ENCODE measurements at regions not wholly inside any gene's neighbourhood (a gene's known extent, or its start where the extent isn't known, plus 50 kb on each side); places are given as distances from the start of the nearest gene placed in this dataset.

DNA sequence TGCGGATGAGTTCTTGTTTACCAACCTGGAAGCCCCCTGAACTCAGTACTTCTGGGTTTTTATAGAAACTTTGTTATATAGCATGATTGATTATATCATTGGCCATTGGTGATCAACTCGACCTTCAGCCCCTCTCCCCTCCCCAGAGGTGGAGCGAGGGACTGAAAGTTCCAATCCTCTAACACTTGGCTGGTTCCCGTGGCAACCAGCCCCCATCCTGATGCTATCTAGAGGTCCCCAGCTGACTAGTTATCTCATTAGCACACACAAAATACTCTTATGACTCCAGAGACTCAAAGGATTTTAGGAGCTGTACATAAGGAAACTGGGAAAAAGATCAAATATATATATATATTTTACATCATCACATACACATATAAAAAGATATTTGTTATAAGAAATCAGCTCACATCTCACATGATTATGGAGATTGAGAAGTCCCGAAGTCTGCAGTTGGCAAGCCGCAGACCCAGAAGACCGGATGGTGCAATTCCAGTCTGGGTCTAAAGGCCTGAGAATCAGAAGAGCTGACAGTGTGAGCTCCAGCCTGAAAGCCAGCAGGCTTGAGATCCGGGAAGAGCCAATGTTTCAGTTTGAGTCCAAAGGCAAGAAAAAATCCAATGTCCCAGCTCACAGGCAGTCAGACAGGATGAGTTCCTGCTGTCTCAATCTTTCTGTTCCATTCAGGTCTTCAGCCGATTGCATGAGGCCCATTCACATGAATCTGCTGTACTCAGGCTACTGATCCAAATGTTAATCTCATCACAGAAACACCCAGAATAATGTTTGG, 179.3 kb upstream of the DTNBP1 start:
- no peak overlapping the region for H3K4me3 ChIP-seq (ENCODE audit: low read length)
- no peak overlapping the region for H2AFZ ChIP-seq (ENCODE audit: low read depth, low read length)
- no peaks in the 10 kb centered on the region for H3K36me3 ChIP-seq (ENCODE audit: insufficient read depth, low read length)
- no peaks in the 10 kb centered on the region for H3K9me3 ChIP-seq (ENCODE audit: low read length)
- H3K27me3 ChIP-seq (ENCODE audit: insufficient read depth, low read length): peaks cover 4% of the 10 kb centered on the region
- peaks cover 4% of the 10 kb centered on the region for H3K4me1 ChIP-seq (ENCODE audit: insufficient read depth, low read length)

DNA sequence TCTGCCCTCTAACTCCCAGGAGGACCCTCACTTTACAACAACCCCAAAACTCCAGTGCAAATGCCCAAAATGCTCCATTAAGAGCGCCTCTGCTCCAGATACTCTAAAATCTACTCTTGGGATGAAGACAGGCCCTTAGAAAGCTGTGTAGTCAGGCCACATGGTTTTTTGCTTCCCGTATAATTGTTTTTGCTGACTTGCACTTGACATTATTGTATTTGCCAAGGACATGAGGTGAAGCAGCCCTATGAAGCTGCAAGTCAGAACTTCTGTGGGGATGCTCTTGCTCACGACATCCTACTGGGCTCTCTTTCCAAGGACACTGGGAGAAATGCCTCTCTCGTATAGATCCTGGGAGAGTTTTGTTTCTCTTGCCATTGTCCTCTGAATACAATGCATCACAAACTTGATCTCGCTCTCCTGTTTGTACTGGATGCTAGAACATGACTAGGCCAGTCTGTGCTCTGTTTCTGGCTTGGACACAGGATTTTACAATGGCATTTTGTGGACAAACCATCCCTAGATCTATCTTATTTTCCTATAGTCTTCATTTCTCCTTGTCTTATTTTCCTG, 177.2 kb upstream of the DTNBP1 start:
- Histone ChIP-seq H3K4me1 (ENCODE audit: insufficient read depth, low read length) (peaks cover 4% of the 10 kb centered on the region), H3K36me3 (ENCODE audit: insufficient read depth, low read length) (no peaks in the 10 kb centered on the region), H3K9me3 (ENCODE audit: low read length) (no peaks in the 10 kb centered on the region), H3K4me3 (ENCODE audit: low read length) (no peak overlapping the region), H3K27me3 (ENCODE audit: insufficient read depth, low read length) (peaks cover 4% of the 10 kb centered on the region), H2AFZ (ENCODE audit: low read depth, low read length) (no peak overlapping the region)

DNA sequence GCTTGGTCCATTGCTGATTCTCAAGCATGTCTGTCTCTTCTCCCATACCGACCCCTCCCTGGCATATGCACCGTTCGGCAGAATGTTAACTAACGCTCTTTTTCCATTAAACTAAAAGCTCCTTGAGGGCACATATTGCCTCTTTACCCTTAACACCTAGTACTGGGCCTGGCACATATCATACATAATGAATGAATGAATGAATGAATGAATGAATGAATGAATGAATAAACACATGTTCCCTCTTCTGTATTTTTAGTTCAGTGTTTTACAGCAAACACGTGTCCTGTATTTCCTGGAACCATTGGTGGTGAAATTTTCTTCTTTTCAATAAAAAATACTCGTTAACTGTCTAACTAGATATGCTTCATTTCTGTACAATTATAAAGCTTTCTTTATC, 174.4 kb upstream of the DTNBP1 start:
- Histone ChIP-seq H3K27me3 (ENCODE audit: insufficient read depth, low read length) (no peaks in the 10 kb centered on the region), H3K36me3 (ENCODE audit: insufficient read depth, low read length) (no peaks in the 10 kb centered on the region), H3K4me3 (ENCODE audit: low read length) (no peak overlapping the region), H3K4me1 (ENCODE audit: insufficient read depth, low read length) (peaks cover 4% of the 10 kb centered on the region), H2AFZ (ENCODE audit: low read depth, low read length) (no peak overlapping the region), H3K9me3 (ENCODE audit: low read length) (no peaks in the 10 kb centered on the region)

DNA sequence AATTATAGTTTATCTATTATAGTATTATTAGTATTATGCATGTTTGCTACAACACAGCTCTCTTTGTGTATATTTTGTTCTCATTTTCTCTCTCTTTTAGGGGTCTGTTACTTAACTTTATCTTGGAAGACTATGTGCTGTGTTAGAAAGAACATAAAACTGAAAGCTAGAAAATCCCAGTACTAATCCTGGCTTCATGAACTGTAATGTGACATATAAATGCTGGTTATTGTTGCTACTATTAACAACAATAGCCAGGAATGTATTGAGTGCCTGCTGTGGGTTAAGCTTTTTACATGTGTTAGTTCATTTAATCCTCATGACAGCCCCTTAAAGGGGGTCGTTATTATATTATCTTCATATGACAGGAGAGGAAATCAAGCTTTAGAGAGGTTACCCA, 170.0 kb upstream of the DTNBP1 start:
- Histone ChIP-seq H3K9me3 (ENCODE audit: low read length) (no peaks in the 10 kb centered on the region), H3K4me3 (ENCODE audit: low read length) (no peak overlapping the region), H2AFZ (ENCODE audit: low read depth, low read length) (no peak overlapping the region), H3K4me1 (ENCODE audit: insufficient read depth, low read length) (no peaks in the 10 kb centered on the region), H3K27me3 (ENCODE audit: insufficient read depth, low read length) (peaks cover 3% of the 10 kb centered on the region), H3K36me3 (ENCODE audit: insufficient read depth, low read length) (no peaks in the 10 kb centered on the region)

DNA sequence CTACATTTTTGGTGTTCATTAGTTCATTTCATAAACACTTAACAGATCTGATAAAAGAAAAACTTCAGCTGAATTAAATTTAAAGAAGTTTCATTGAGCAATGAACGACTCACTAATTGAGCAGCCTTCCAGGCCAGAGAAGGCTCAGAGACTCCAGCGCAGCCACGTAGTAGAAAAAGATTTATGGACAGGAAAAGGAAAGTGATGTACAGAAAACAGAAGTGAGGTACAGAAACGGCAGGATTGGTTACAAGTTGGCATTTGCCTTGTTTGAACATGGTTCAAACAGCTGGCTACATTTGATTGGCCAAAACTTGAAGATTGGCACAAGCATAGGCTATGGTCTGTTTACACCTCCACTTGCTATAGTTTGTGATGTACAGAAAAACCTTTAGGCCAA, 166.3 kb upstream of the DTNBP1 start:
- Histone ChIP-seq H3K27me3 (ENCODE audit: insufficient read depth, low read length) (peaks cover 3% of the 10 kb centered on the region), H2AFZ (ENCODE audit: low read depth, low read length) (no peak overlapping the region), H3K36me3 (ENCODE audit: insufficient read depth, low read length) (no peaks in the 10 kb centered on the region), H3K9me3 (ENCODE audit: low read length) (no peaks in the 10 kb centered on the region), H3K4me3 (ENCODE audit: low read length) (no peak overlapping the region), H3K4me1 (ENCODE audit: insufficient read depth, low read length) (no peaks in the 10 kb centered on the region)

DNA sequence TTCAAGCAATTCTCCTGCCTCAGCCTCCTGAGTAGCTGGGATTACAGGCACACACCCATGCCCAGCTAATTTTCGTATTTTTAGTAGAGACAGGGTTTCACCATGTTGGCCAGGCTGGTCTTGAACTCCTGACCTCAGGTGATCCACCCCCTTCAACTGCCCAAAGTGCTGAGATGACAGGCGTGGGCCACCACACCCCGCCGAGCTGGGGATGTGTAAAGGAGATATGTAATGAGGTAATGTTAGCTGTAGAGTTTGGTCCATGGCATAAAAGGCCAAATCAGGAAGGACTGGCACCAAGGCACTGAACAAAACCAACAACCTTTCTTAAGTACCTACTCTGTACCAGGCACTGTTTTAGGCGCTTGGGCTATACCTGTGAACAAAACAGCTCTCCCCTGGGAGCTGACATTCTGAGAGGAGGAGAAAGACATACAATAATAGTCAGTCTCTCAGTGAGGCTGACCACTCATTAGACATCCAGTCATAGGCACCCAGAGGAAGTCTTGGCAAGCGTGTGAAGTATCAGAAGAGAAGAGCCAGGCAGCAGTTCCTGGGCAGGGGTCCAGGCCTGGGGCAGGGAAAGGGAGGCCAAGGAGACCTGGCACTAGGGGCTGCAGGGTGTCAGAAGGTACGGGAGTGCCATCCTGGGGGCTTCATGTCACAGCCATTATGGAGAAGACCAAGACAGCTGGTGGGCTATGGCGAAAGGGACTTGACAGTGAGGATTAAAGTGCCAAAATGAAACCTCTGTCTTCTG, 164.8 kb upstream of the DTNBP1 start:
- Histone ChIP-seq H3K4me1 (ENCODE audit: insufficient read depth, low read length) (no peaks in the 10 kb centered on the region), H3K27me3 (ENCODE audit: insufficient read depth, low read length) (peaks cover 3% of the 10 kb centered on the region), H2AFZ (ENCODE audit: low read depth, low read length) (no peak overlapping the region), H3K36me3 (ENCODE audit: insufficient read depth, low read length) (no peaks in the 10 kb centered on the region), H3K9me3 (ENCODE audit: low read length) (no peaks in the 10 kb centered on the region), H3K4me3 (ENCODE audit: low read length) (no peak overlapping the region)

DNA sequence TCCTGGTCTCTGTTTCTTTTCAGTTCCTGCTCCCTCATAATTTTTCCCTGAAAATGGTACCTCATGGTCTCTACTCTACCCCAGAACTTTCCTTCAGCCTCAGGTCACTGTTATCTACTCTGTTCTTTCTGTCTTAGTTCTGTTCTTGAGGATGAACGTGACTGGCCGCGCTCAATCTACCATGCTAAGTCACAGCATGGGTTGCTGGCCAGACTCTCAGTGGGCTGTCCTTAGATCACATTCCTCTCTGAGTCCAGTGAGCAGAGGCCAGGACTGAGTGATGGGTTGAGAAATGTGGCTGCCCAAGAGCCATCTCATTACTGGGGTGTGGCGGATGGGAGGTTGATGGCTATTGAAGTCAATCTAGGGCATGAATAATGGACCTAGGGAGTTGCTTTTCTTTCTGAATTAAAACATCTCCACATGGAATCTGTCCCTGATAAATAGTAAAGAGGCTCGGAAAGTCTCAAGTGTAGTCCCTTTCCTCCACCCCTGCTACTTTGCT, 164.0 kb upstream of the DTNBP1 start:
- no peak overlapping the region for H3K4me3 ChIP-seq (ENCODE audit: low read length)
- H3K27me3 ChIP-seq (ENCODE audit: insufficient read depth, low read length): peaks cover 3% of the 10 kb centered on the region
- no peaks in the 10 kb centered on the region for H3K9me3 ChIP-seq (ENCODE audit: low read length)
- H2AFZ ChIP-seq (ENCODE audit: low read depth, low read length): no peak overlapping the region
- no peaks in the 10 kb centered on the region for H3K4me1 ChIP-seq (ENCODE audit: insufficient read depth, low read length)
- H3K36me3 ChIP-seq (ENCODE audit: insufficient read depth, low read length): no peaks in the 10 kb centered on the region

DNA sequence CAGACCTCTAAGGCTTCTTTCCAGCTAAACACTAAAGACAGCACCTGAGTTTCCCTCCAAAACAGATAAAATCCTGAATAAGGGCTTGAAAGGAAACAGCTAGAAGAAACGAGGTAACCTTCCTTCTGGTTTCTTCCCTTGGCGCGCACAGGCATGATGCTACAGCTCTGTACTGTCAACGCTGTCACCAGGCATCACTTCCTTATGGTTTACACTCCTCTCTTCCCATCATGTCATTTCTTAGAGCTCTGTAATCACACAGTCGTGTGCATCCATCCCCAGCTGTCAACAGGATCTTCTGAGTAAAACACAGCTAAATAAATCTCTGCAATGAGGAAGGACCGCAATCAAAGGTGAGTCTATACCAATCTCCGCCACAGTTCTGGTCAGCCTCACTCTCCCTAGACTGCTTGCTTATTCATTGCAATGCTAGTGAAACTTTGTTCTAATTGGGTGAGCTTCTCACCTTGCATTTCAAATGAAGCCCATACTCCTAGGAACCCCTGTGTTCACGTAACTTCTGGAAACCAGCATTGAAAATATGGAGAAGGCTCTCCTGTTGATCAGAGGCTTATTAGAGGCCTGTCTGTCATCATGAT, 162.6 kb upstream of the DTNBP1 start:
- Histone ChIP-seq H3K4me3 (ENCODE audit: low read length) (no peak overlapping the region), H3K27me3 (ENCODE audit: insufficient read depth, low read length) (no peaks in the 10 kb centered on the region)

DNA sequence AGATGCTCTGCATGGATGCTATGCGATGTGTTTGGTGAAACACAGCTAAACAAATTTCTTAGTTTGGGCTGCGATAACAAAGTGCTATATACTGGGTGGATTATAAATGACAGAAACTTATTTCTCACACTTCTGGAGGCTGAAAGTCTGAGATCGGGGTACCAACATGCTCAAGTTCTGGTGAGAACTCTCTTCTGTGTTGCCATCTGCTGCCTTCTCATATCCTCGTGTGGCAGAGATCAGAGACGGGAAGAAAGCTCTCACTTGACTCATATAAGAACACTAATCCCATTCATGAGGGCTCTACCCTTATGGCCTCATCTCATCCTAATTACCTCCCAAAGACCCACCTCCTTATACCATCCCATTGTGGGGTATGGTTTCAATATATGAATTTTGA, 162.0 kb upstream of the DTNBP1 start:
- no peaks in the 10 kb centered on the region for H3K4me1 ChIP-seq (ENCODE audit: insufficient read depth, low read length)
- H3K4me3 ChIP-seq (ENCODE audit: low read length): no peak overlapping the region
- no peaks in the 10 kb centered on the region for H3K36me3 ChIP-seq (ENCODE audit: insufficient read depth, low read length)
- H3K27me3 ChIP-seq (ENCODE audit: insufficient read depth, low read length): no peaks in the 10 kb centered on the region
- H3K9me3 ChIP-seq (ENCODE audit: low read length): no peaks in the 10 kb centered on the region
- H2AFZ ChIP-seq (ENCODE audit: low read depth, low read length): no peak overlapping the region

More for the DNA sequence above, 162.6 kb upstream of the DTNBP1 start:
- no peaks in the 10 kb centered on the region for H3K36me3 ChIP-seq (ENCODE audit: insufficient read depth, low read length)
- H3K9me3 ChIP-seq (ENCODE audit: low read length): no peaks in the 10 kb centered on the region
- no peaks in the 10 kb centered on the region for H3K4me1 ChIP-seq (ENCODE audit: insufficient read depth, low read length)
- no peak overlapping the region for H2AFZ ChIP-seq (ENCODE audit: low read depth, low read length)

DNA sequence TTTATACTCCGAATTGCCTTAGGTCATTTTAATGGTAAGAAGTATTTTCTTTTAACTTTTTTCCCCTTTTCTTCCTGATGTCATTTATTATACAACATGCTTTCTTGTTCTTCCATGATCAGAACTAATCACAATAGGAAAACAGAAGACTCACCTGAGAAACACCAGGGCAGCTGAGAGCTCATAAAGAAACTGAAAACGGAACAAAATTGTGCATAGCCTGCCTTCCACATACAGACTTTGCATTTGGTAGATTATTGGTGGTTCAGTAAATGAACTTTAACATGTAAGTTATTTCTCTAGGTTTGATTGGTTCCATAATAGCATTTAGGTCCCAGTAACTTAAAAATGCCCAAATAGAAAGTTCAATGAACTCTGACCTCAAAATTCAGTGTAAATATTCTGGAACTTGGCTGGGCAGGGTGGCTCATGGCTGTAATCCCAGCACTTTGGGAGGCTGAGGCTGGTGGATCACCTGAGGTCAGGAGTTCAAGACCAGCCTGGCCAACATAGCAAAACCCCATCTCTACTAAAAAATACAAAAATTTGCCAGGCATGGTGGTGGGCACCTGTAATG, 161.1 kb upstream of the DTNBP1 start:
- Histone ChIP-seq H3K27me3 (ENCODE audit: insufficient read depth, low read length) (no peaks in the 10 kb centered on the region), H3K4me3 (ENCODE audit: low read length) (no peak overlapping the region), H3K4me1 (ENCODE audit: insufficient read depth, low read length) (no peaks in the 10 kb centered on the region), H2AFZ (ENCODE audit: low read depth, low read length) (no peak overlapping the region), H3K36me3 (ENCODE audit: insufficient read depth, low read length) (no peaks in the 10 kb centered on the region), H3K9me3 (ENCODE audit: low read length) (no peaks in the 10 kb centered on the region)

DNA sequence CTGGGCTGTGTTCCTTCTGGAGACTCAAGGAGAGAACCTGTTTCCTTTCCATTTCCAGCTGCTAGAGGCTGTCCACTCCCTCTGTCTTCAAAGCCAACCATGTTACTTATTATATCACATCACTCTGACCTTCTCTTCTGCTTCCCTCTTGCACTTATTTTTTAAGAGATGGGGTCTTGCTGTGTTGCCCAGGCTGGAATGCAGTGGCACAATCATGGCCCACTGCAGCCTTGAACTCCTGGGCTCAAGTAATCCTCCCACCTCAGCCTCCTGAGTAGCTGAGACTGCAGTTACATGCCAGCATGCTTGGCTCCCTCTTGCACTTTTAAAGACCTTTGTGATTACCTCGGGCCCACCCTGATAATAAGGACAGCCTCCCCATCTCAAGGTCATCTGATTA, 160.0 kb upstream of the DTNBP1 start:
- H3K36me3 ChIP-seq (ENCODE audit: insufficient read depth, low read length): no peaks in the 10 kb centered on the region
- no peaks in the 10 kb centered on the region for H3K27me3 ChIP-seq (ENCODE audit: insufficient read depth, low read length)
- H3K9me3 ChIP-seq (ENCODE audit: low read length): no peaks in the 10 kb centered on the region
- H3K4me3 ChIP-seq (ENCODE audit: low read length): no peak overlapping the region
- H2AFZ ChIP-seq (ENCODE audit: low read depth, low read length): no peak overlapping the region
- H3K4me1 ChIP-seq (ENCODE audit: insufficient read depth, low read length): no peaks in the 10 kb centered on the region

DNA sequence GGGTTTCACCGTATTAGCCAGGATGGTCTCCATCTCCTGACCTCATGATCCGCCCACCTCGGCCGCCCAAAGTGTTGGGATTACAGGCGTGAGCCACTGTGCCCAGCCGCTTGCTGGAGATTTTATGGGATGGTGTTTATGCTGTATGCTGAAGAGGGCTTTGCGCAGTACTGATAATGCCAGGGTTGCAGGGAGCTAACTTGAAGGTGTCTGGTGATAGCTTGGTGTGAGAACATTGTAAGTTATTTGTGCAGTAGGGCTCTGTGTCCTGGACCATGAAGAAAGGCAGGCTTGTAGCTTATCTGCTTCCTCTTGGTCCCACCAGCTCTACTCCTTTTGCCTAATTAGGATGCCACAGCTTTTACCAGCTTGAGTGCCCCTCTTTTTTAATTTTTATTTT, 157.0 kb upstream of the DTNBP1 start:
- no peak overlapping the region for H3K4me3 ChIP-seq (ENCODE audit: low read length)
- H3K9me3 ChIP-seq (ENCODE audit: low read length): no peaks in the 10 kb centered on the region
- H3K36me3 ChIP-seq (ENCODE audit: insufficient read depth, low read length): no peaks in the 10 kb centered on the region

DNA sequence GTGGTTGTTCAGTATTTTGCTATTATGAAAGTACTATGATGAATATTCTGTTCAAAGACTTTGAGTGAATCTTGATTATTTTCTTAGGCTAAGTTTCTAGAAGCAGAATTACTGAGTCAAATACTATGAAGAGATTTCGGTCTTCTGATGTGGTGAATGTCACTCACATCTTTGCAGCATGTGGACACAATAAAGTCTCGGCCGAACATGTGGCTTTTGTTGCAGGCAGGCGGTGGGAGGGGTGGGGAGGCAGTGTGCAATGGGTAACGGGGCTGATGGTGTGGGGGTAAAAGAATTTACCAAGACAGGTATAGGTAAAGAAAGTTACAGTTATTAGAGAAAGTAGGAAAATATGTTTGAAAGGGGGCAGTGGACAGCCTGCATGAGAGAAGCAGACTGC, 156.4 kb upstream of the DTNBP1 start:
- no peaks in the 10 kb centered on the region for H3K4me1 ChIP-seq (ENCODE audit: insufficient read depth, low read length)
- no peaks in the 10 kb centered on the region for H3K27me3 ChIP-seq (ENCODE audit: insufficient read depth, low read length)
- H3K9me3 ChIP-seq (ENCODE audit: low read length): no peaks in the 10 kb centered on the region
- no peaks in the 10 kb centered on the region for H3K36me3 ChIP-seq (ENCODE audit: insufficient read depth, low read length)
- no peak overlapping the region for H2AFZ ChIP-seq (ENCODE audit: low read depth, low read length)
- no peak overlapping the region for H3K4me3 ChIP-seq (ENCODE audit: low read length)

More for the DNA sequence above, 157.0 kb upstream of the DTNBP1 start:
- Histone ChIP-seq H2AFZ (ENCODE audit: low read depth, low read length) (no peak overlapping the region), H3K4me1 (ENCODE audit: insufficient read depth, low read length) (no peaks in the 10 kb centered on the region), H3K27me3 (ENCODE audit: insufficient read depth, low read length) (no peaks in the 10 kb centered on the region)

Measured in neuron (in vitro differentiated cells).